ENCODE measurements at regions not wholly inside any gene's neighbourhood (a gene's known extent, or its start where the extent isn't known, plus 50 kb on each side); places are given as distances from the start of the nearest gene placed in this dataset.

DNA sequence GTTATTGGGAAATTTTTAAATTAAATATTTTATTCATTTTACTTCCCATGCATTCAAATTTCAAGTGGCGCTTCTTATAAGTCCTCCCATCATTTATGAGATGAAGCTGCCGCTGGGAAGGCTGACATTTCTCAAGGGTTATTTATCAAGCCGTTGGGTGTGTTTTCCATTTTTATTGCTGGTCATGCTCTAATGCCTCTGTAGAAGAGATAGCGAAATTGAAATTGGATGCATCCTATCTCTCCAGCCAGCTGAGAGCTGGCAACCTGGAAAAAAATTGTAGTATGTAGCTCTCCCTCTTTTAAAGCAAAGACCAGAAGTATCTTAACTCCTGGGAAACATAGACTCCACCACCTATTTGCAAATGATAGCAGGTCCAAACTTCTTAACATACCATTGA, 135.9 kb downstream of the C6orf118 start:
- TF ChIP-seq TEAD4 (IDR thresholded peaks at IDR 0.05) (no peak), CEBPB (IDR thresholded peaks at IDR 0.05) (no peak), FOXM1 (IDR thresholded peaks at IDR 0.05; ENCODE audit: borderline replicate concordance, low read depth) (no peak), YY1 (IDR thresholded peaks at IDR 0.05; ENCODE audit: low read depth) (no peak), EP300 (IDR thresholded peaks at IDR 0.05; ENCODE audit: borderline replicate concordance) (no peak), TAF1 (IDR thresholded peaks at IDR 0.05; ENCODE audit: low read depth) (no peak), RAD21 (IDR thresholded peaks at IDR 0.05; ENCODE audit: low read depth) (no peak), CREB1 (IDR thresholded peaks at IDR 0.05; ENCODE audit: low read depth) (no peak), TCF12 (IDR thresholded peaks at IDR 0.05; ENCODE audit: low read depth) (no peak)
- TF ChIP-seq, protein P1, sequence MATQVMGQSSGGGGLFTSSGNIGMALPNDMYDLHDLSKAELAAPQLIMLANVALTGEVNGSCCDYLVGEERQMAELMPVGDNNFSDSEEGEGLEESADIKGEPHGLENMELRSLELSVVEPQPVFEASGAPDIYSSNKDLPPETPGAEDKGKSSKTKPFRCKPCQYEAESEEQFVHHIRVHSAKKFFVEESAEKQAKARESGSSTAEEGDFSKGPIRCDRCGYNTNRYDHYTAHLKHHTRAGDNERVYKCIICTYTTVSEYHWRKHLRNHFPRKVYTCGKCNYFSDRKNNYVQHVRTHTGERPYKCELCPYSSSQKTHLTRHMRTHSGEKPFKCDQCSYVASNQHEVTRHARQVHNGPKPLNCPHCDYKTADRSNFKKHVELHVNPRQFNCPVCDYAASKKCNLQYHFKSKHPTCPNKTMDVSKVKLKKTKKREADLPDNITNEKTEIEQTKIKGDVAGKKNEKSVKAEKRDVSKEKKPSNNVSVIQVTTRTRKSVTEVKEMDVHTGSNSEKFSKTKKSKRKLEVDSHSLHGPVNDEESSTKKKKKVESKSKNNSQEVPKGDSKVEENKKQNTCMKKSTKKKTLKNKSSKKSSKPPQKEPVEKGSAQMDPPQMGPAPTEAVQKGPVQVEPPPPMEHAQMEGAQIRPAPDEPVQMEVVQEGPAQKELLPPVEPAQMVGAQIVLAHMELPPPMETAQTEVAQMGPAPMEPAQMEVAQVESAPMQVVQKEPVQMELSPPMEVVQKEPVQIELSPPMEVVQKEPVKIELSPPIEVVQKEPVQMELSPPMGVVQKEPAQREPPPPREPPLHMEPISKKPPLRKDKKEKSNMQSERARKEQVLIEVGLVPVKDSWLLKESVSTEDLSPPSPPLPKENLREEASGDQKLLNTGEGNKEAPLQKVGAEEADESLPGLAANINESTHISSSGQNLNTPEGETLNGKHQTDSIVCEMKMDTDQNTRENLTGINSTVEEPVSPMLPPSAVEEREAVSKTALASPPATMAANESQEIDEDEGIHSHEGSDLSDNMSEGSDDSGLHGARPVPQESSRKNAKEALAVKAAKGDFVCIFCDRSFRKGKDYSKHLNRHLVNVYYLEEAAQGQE (IDR thresholded peaks at IDR 0.05; ENCODE audit: low read depth): no peak
- TF ChIP-seq, protein P2, sequence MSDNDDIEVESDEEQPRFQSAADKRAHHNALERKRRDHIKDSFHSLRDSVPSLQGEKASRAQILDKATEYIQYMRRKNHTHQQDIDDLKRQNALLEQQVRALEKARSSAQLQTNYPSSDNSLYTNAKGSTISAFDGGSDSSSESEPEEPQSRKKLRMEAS (IDR thresholded peaks at IDR 0.05): no peak
- TF ChIP-seq, protein P3, sequence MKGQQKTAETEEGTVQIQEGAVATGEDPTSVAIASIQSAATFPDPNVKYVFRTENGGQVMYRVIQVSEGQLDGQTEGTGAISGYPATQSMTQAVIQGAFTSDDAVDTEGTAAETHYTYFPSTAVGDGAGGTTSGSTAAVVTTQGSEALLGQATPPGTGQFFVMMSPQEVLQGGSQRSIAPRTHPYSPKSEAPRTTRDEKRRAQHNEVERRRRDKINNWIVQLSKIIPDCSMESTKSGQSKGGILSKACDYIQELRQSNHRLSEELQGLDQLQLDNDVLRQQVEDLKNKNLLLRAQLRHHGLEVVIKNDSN (IDR thresholded peaks at IDR 0.05): no peak
